SK-N-SH treated with all-trans-retinoic acid at 6 μM for 48 hours (cell line): ENCODE measurements at regions not wholly inside any gene's neighbourhood (a gene's known extent, or its start where the extent isn't known, plus 50 kb on each side); places are given as distances from the start of the nearest gene placed in this dataset.

Experiments used
- CSDC2 ChIP-seq: fragments of 250-450 bp; sonication (Bioruptor Pico); IDR thresholded peaks from 2 replicates; pipeline ENCODE4 v1.5.0; 2020; ENCODE audit warnings: mild to moderate bottlenecking, moderate library complexity
- RARB ChIP-seq: fragments of 250-450 bp; sonication (Bioruptor Pico); IDR thresholded peaks from 2 replicates; pipeline ENCODE4 v1.8.0; 2021; ENCODE audit warnings: mild to moderate bottlenecking, moderate library complexity
- TOX ChIP-seq: fragments of 250-450 bp; sonication (Bioruptor Pico); IDR thresholded peaks from 2 replicates; pipeline ENCODE4 v1.8.0; 2021; ENCODE audit warnings: mild to moderate bottlenecking, moderate library complexity, borderline replicate concordance
- ZFP30 ChIP-seq: fragments of 450-650 bp; formaldehyde crosslinking; IDR thresholded peaks from 2 replicates; pipeline ENCODE4 v1.5.0; 2022; ENCODE audit warnings: mild to moderate bottlenecking, moderate library complexity

GRCh38 chr18:8526332-8526731, 82.9 kb upstream of the RAB12 start:
- TF ChIP-seq ZFP30 (CRISPR knock-in tag) (no peak), CSDC2 (CRISPR knock-in tag) (no peak), RARB (no peak), TOX (CRISPR knock-in tag) (no peak)
